GM12878 (cell line): ENCODE measurements at regions not wholly inside any gene's neighbourhood (a gene's known extent, or its start where the extent isn't known, plus 50 kb on each side); places are given as distances from the start of the nearest gene placed in this dataset.

Source experiments
- BHLHE40 ChIP-seq, 2 experiments: fragments of 450-650 bp in 1 of 2; IDR thresholded peaks; 2 replicates each; pipeline ENCODE4 v1.6.1; 2011 to 2017; ENCODE audit warnings: low read depth in 2 of 2, borderline replicate concordance in 1 of 2, improper control_type of control experiment in 1 of 2, low read length in 1 of 2, mild to moderate bottlenecking in 1 of 2
- EZH2 ChIP-seq: IDR thresholded peaks from 2 replicates; pipeline ENCODE4 v1.6.1; 2012; ENCODE audit warnings: low read depth, mild to moderate bottlenecking, control low read depth, inconsistent platforms, low read length, borderline replicate concordance; ENCODE audit not compliant: control insufficient read depth
- HDAC2 ChIP-seq: fragments of 200-600 bp; sonication (generic); IDR thresholded peaks from 2 replicates; pipeline ENCODE4 v1.6.1; 2017
- MEF2B ChIP-seq: fragments of 450-650 bp; IDR thresholded peaks from 2 replicates; pipeline ENCODE4 v1.6.1; 2018; ENCODE audit warnings: mild to moderate bottlenecking, moderate library complexity; ENCODE audit not compliant: partially characterized antibody, poor library complexity, severe bottlenecking
- MXI1 ChIP-seq: fragments of 150-350 bp; IDR thresholded peaks from 2 replicates; pipeline ENCODE4 v1.6.1; 2011; ENCODE audit warnings: low read depth, mild to moderate bottlenecking, inconsistent platforms, low read length, improper control_type of control experiment
- POLR2AphosphoS2 ChIP-seq: IDR thresholded peaks from 2 replicates; pipeline ENCODE4 v1.6.1; 2011; ENCODE audit warnings: low read depth, mild to moderate bottlenecking, low read length, improper control_type of control experiment, moderate library complexity
- ZNF24 ChIP-seq: fragments of 450-650 bp; IDR thresholded peaks from 2 replicates; pipeline ENCODE4 v1.6.1; 2017; ENCODE audit warnings: antibody characterized with exemption, mild to moderate bottlenecking
- TF ChIP-seq, protein P1 (sequence below): fragments of 150-350 bp; IDR thresholded peaks from 2 replicates; pipeline ENCODE4 v1.6.1; 2016; ENCODE audit warnings: low read depth, low read length

DNA sequence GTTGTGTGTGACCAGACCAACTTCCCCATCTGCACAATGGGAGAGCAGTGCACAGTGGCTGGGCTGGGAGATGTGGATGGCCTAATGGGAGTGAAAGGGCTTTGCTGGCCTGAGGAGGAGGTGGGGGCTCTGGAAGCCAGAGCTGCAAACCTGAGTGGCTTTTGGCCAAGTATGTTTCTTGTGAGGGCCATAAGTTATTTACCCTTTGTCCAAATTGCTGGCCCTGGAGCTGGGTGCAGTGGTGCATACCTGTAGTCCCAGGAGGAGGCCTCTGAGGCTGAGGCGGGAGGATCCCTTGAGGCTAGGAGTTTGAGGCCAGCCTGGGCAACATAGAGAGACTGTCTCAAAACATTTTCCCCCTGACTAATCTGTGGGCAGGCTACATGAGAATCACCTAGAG, 129.1 kb downstream of the WNT7A start:
- TF ChIP-seq POLR2AphosphoS2: no peak
- TF ChIP-seq HDAC2: no peak
- TF ChIP-seq EZH2: no peak
- TF ChIP-seq BHLHE40 (IDR thresholded peaks at IDR 0.05; ENCODE audit: borderline replicate concordance in 1 of 2, low read depth in 2 of 2, low read length in 1 of 2): no peak
- no peak for TF ChIP-seq ZNF24
- no peak for TF ChIP-seq MEF2B
- no peak for TF ChIP-seq MXI1
- TF ChIP-seq, protein P1, sequence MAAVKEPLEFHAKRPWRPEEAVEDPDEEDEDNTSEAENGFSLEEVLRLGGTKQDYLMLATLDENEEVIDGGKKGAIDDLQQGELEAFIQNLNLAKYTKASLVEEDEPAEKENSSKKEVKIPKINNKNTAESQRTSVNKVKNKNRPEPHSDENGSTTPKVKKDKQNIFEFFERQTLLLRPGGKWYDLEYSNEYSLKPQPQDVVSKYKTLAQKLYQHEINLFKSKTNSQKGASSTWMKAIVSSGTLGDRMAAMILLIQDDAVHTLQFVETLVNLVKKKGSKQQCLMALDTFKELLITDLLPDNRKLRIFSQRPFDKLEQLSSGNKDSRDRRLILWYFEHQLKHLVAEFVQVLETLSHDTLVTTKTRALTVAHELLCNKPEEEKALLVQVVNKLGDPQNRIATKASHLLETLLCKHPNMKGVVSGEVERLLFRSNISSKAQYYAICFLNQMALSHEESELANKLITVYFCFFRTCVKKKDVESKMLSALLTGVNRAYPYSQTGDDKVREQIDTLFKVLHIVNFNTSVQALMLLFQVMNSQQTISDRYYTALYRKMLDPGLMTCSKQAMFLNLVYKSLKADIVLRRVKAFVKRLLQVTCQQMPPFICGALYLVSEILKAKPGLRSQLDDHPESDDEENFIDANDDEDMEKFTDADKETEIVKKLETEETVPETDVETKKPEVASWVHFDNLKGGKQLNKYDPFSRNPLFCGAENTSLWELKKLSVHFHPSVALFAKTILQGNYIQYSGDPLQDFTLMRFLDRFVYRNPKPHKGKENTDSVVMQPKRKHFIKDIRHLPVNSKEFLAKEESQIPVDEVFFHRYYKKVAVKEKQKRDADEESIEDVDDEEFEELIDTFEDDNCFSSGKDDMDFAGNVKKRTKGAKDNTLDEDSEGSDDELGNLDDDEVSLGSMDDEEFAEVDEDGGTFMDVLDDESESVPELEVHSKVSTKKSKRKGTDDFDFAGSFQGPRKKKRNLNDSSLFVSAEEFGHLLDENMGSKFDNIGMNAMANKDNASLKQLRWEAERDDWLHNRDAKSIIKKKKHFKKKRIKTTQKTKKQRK: no peak
